ENCODE measurements at regions not wholly inside any gene's neighbourhood (a gene's known extent, or its start where the extent isn't known, plus 50 kb on each side); places are given as distances from the start of the nearest gene placed in this dataset.

DNA sequence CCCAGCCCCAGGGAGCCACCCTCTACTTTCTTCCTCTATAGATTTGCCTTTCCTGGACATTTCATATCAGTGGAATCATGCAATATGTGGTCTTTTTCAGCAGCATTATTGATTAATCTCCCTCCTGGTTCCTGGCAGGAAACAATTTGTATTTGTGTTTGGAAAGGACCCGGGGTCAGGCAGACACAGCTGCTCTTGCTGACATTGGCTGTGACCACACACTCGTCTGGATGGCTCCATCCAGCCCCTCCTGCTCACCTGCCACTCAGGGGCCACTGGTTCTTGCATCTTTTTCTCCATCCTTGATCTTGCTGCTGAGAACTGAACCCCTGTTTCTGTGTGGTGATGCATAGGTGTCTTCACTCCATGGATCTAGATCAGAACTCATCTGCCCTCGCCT lies 176.6 kb upstream of the MKI67 start:
- TF ChIP-seq SIN3A (IDR thresholded peaks at IDR 0.05; ENCODE audit: borderline replicate concordance, insufficient read depth, low read length): no peak

DNA sequence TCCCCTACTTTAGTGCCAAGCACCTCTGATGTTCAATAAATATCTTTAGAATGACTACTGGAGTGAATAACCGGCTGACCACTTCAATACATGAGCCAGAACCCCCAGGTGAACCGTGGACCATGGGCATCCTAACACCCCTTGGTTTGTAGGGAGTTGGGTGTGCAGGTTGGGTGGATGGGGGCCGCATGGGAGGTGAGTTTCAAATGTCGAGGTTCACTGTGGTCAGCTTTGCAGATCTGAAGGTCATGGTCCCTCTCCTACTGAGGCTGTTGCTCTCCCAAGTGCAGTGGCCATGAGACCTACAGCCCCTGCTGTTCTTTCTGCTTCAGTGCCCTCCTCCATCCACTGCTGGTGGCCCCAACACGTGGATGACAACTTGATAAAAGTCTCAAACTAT lies 178.0 kb upstream of the MKI67 start:
- TF ChIP-seq, protein P1, sequence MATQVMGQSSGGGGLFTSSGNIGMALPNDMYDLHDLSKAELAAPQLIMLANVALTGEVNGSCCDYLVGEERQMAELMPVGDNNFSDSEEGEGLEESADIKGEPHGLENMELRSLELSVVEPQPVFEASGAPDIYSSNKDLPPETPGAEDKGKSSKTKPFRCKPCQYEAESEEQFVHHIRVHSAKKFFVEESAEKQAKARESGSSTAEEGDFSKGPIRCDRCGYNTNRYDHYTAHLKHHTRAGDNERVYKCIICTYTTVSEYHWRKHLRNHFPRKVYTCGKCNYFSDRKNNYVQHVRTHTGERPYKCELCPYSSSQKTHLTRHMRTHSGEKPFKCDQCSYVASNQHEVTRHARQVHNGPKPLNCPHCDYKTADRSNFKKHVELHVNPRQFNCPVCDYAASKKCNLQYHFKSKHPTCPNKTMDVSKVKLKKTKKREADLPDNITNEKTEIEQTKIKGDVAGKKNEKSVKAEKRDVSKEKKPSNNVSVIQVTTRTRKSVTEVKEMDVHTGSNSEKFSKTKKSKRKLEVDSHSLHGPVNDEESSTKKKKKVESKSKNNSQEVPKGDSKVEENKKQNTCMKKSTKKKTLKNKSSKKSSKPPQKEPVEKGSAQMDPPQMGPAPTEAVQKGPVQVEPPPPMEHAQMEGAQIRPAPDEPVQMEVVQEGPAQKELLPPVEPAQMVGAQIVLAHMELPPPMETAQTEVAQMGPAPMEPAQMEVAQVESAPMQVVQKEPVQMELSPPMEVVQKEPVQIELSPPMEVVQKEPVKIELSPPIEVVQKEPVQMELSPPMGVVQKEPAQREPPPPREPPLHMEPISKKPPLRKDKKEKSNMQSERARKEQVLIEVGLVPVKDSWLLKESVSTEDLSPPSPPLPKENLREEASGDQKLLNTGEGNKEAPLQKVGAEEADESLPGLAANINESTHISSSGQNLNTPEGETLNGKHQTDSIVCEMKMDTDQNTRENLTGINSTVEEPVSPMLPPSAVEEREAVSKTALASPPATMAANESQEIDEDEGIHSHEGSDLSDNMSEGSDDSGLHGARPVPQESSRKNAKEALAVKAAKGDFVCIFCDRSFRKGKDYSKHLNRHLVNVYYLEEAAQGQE (IDR thresholded peaks at IDR 0.05; ENCODE audit: insufficient read depth in 1 of 2, low read depth in 2 of 2, low read length in 2 of 2): no peak
- no peak for TF ChIP-seq SIN3A (IDR thresholded peaks at IDR 0.05; ENCODE audit: borderline replicate concordance, insufficient read depth, low read length)
- no peak for TF ChIP-seq FOXP2 (optimal IDR thresholded peaks at IDR 0.05; ENCODE audit: borderline replicate concordance, extremely low read depth, extremely low read length, insufficient read depth)
- no peak for TF ChIP-seq POLR2AphosphoS5 (IDR thresholded peaks at IDR 0.05; ENCODE audit: low read depth, low read length)
- no peak for TF ChIP-seq TAF1 (IDR thresholded peaks at IDR 0.05; ENCODE audit: borderline replicate concordance, insufficient read depth, low read length)

DNA sequence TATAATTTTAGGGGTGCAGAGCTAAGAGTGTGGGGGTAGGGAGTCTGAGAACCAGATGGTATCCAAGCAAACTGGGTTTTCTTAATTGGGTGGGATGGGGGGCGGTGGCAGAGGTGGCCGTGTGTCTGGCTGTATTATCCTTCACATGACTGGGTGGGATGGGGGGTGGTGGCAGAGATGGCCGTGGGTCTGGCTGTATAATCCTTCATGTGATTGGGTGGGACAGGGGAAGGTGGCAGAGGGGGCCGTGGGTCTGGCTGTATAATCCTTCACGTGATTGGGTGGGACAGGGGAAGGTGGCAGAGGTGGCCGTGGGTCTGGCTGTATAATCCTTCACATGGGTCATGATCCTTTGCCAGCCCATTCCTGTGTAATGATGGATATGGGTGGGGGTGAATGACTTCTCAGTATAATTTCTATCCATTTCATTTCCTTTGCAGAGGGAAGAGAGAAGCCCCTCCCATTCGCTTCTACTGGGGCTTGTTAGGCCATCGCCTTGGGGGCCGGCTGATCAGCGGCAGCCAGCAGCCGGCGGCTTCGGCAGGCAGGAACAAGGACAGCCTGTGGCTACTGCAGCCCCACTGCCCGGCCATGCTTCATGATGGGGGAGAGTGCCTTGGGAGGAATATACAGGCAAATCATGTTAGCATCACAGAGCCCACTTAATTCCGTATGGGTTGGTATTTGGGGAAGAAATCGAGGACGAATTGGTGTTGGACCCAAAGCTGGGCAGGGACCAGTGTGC lies 179.6 kb upstream of the MKI67 start:
- TF ChIP-seq TAF1 (IDR thresholded peaks at IDR 0.05; ENCODE audit: borderline replicate concordance, insufficient read depth, low read length) (no peak), SIN3A (IDR thresholded peaks at IDR 0.05; ENCODE audit: borderline replicate concordance, insufficient read depth, low read length) (no peak), POLR2AphosphoS5 (IDR thresholded peaks at IDR 0.05; ENCODE audit: low read depth, low read length) (no peak), FOXP2 (optimal IDR thresholded peaks at IDR 0.05; ENCODE audit: borderline replicate concordance, extremely low read depth, extremely low read length, insufficient read depth) (no peak)
- TF ChIP-seq, protein P1 (IDR thresholded peaks at IDR 0.05; ENCODE audit: insufficient read depth in 1 of 2, low read depth in 2 of 2, low read length in 2 of 2): no peak

DNA sequence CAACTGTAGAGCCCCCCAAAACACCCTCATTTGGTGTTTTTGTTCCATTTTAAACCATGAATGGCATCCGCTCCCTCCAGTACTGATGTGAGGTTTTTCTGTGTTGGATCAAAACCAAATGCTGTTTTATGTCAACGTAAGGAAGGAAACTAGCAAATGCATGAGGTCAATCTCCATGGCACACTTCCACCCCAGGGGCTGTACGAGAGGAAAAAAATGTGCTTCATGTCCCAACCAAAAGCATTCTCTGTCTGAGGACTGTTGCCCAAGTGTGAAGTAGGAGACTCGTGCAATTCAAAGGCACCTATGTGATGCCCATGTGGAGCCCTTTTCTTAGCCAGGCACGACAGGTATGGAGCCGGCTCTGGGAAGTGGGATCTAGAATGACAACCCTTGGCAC lies 180.3 kb upstream of the MKI67 start:
- TF ChIP-seq TAF1 (IDR thresholded peaks at IDR 0.05; ENCODE audit: borderline replicate concordance, insufficient read depth, low read length) (no peak), SIN3A (IDR thresholded peaks at IDR 0.05; ENCODE audit: borderline replicate concordance, insufficient read depth, low read length) (no peak), POLR2AphosphoS5 (IDR thresholded peaks at IDR 0.05; ENCODE audit: low read depth, low read length) (no peak), FOXP2 (optimal IDR thresholded peaks at IDR 0.05; ENCODE audit: borderline replicate concordance, extremely low read depth, extremely low read length, insufficient read depth) (no peak)
- TF ChIP-seq, protein P1 (IDR thresholded peaks at IDR 0.05; ENCODE audit: insufficient read depth in 1 of 2, low read depth in 2 of 2, low read length in 2 of 2): no peak

DNA sequence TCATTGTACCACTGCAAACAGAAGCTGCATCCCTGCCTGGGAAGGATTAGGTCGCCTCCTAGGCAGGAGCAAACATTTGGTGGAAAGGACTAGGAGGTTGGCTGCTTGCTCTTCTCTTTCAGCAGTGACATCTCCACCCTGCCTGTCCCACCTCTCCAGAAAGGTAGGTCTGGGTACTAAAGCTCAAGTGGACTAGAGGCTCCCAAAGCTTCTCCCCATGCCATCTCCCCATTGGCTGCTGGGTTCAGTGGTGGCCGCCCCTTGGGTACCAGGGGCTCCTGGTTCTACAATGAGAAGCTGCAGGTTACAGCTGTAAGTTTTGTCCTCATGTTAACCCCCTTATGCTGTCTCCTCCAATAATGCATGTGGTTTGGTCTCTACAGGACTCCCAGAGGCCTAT lies 180.7 kb upstream of the MKI67 start:
- TF ChIP-seq FOXP2 (optimal IDR thresholded peaks at IDR 0.05; ENCODE audit: borderline replicate concordance, extremely low read depth, extremely low read length, insufficient read depth) (no peak), TAF1 (IDR thresholded peaks at IDR 0.05; ENCODE audit: borderline replicate concordance, insufficient read depth, low read length) (no peak), SIN3A (IDR thresholded peaks at IDR 0.05; ENCODE audit: borderline replicate concordance, insufficient read depth, low read length) (no peak), POLR2AphosphoS5 (IDR thresholded peaks at IDR 0.05; ENCODE audit: low read depth, low read length) (no peak)
- TF ChIP-seq, protein P1 (IDR thresholded peaks at IDR 0.05; ENCODE audit: insufficient read depth in 1 of 2, low read depth in 2 of 2, low read length in 2 of 2): no peak

Data from PFSK-1 (cell line).